Astrocyte (in vitro differentiated cells and primary cell): ENCODE measurements at regions not wholly inside any gene's neighbourhood (a gene's known extent, or its start where the extent isn't known, plus 50 kb on each side); places are given as distances from the start of the nearest gene placed in this dataset.

Experiments
- DNase-seq: peaks from one replicate; pipeline ENCODE4 v3.0.0-alpha.2; 2010; ENCODE audit warnings: low read depth
- FAIRE-seq: peaks from 2 replicates; lab custom pipeline; 2011; peaks lifted over from hg19 to GRCh38; lab: Jason Lieb, UNC
- H2AFZ ChIP-seq: 2 replicates; pipeline ENCODE4 v1.6.0; 2012; ENCODE audit warnings: low read depth, low read length, inconsistent platforms
- H3K27ac ChIP-seq: 2 replicates; pipeline ENCODE4 v1.5.1; 2011; ENCODE audit warnings: low read depth, low read length, inconsistent platforms
- H3K27me3 ChIP-seq: 2 replicates; pipeline ENCODE4 v1.6.0; 2011; ENCODE audit warnings: low read length, inconsistent platforms; ENCODE audit not compliant: insufficient read depth
- H3K36me3 ChIP-seq: 2 replicates; pipeline ENCODE4 v1.5.1; 2011; ENCODE audit warnings: low read length, inconsistent platforms; ENCODE audit not compliant: insufficient read depth
- H3K4me1 ChIP-seq: 2 replicates; pipeline ENCODE4 v1.5.1; 2011; ENCODE audit warnings: low read length, inconsistent platforms; ENCODE audit not compliant: insufficient read depth
- H3K4me2 ChIP-seq: 2 replicates; pipeline ENCODE4 v1.6.0; 2012; ENCODE audit warnings: low read length, inconsistent platforms
- H3K4me3 ChIP-seq: 2 replicates; pipeline ENCODE4 v1.5.1; 2011; ENCODE audit warnings: low read depth, mild to moderate bottlenecking, low read length, inconsistent platforms; ENCODE audit not compliant: insufficient read depth
- H3K79me2 ChIP-seq: 2 replicates; pipeline ENCODE4 v1.6.0; 2012; ENCODE audit warnings: mild to moderate bottlenecking, low read length, inconsistent platforms; ENCODE audit not compliant: insufficient read depth
- H3K9ac ChIP-seq: 2 replicates; pipeline ENCODE4 v1.6.0; 2012; ENCODE audit warnings: mild to moderate bottlenecking, low read length, inconsistent platforms
- H3K9me3 ChIP-seq: 2 replicates; pipeline ENCODE4 v1.5.1; 2012; ENCODE audit warnings: low read depth, mild to moderate bottlenecking, low read length, inconsistent platforms; ENCODE audit not compliant: insufficient read depth
- H4K20me1 ChIP-seq: 2 replicates; pipeline ENCODE4 v1.6.0; 2012; ENCODE audit warnings: low read length, inconsistent platforms; ENCODE audit not compliant: insufficient read depth
- H3K27ac Mint-ChIP-seq: one replicate; pipeline ENCODE4 v1.8.0; 2021; ENCODE audit warnings: mild to moderate bottlenecking, mixed read lengths; ENCODE audit not compliant: unreplicated experiment
- H3K27me3 Mint-ChIP-seq: one replicate; pipeline ENCODE4 v1.8.0; 2021; ENCODE audit warnings: low read depth, mixed read lengths; ENCODE audit not compliant: unreplicated experiment
- H3K36me3 Mint-ChIP-seq: one replicate; pipeline ENCODE4 v1.8.0; 2021; ENCODE audit warnings: low read depth, mixed read lengths; ENCODE audit not compliant: unreplicated experiment
- H3K4me1 Mint-ChIP-seq: one replicate; pipeline ENCODE4 v1.8.0; 2021; ENCODE audit warnings: low read depth, mixed read lengths; ENCODE audit not compliant: unreplicated experiment
- H3K4me3 Mint-ChIP-seq: one replicate; pipeline ENCODE4 v1.8.0; 2021; ENCODE audit warnings: mild to moderate bottlenecking, moderate library complexity, mixed read lengths; ENCODE audit not compliant: unreplicated experiment
- H3K9me3 Mint-ChIP-seq: one replicate; pipeline ENCODE4 v1.8.0; 2021; ENCODE audit warnings: mild to moderate bottlenecking, mixed read lengths; ENCODE audit not compliant: unreplicated experiment
- EZH2 ChIP-seq: IDR thresholded peaks from 2 replicates; pipeline ENCODE4 v1.6.1; 2012; ENCODE audit warnings: mild to moderate bottlenecking, low read length, inconsistent platforms; ENCODE audit not compliant: insufficient read depth
- TF ChIP-seq, protein P1 (sequence below): IDR thresholded peaks from 2 replicates; pipeline ENCODE4 v1.5.1; 2011; ENCODE audit warnings: low read depth, mild to moderate bottlenecking, inconsistent platforms, low read length, moderate library complexity; ENCODE audit not compliant: insufficient read depth

DNA sequence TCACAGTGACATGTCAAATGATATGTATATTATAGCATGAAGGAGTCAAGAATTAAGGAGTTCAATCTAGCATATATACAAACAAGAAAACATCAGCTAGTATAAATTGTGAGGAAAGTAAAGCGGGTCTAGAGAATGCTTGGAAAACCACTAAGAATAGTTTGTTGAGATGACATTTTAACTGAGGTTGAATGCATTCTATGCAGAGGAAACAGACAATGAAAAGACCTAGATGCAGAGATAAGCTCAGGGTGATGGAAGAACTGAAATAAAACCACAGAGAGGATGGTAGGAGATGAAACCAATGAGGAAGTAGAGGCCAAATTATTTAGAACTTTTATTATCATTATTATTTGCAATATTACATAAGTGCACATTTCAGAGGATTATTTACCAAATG lies 803.6 kb upstream of the FANCL start:
- H3K27ac Mint-ChIP-seq: no peak overlapping the region
- Histone ChIP-seq H3K9me3 (no peaks in the 10 kb centered on the region), H3K4me1 (no peaks in the 10 kb centered on the region), H3K27me3 (no peaks in the 10 kb centered on the region), H3K9ac (no peak overlapping the region), H3K36me3 (no peaks in the 10 kb centered on the region), H4K20me1 (no peaks in the 10 kb centered on the region), H3K4me3 (no peak overlapping the region), H3K27ac (no peak overlapping the region), H2AFZ (no peak overlapping the region), H3K79me2 (no peaks in the 10 kb centered on the region), H3K4me2 (no peak overlapping the region)
- TF ChIP-seq, protein P1, sequence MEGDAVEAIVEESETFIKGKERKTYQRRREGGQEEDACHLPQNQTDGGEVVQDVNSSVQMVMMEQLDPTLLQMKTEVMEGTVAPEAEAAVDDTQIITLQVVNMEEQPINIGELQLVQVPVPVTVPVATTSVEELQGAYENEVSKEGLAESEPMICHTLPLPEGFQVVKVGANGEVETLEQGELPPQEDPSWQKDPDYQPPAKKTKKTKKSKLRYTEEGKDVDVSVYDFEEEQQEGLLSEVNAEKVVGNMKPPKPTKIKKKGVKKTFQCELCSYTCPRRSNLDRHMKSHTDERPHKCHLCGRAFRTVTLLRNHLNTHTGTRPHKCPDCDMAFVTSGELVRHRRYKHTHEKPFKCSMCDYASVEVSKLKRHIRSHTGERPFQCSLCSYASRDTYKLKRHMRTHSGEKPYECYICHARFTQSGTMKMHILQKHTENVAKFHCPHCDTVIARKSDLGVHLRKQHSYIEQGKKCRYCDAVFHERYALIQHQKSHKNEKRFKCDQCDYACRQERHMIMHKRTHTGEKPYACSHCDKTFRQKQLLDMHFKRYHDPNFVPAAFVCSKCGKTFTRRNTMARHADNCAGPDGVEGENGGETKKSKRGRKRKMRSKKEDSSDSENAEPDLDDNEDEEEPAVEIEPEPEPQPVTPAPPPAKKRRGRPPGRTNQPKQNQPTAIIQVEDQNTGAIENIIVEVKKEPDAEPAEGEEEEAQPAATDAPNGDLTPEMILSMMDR: no peak
- no peak for TF ChIP-seq EZH2
- no peak overlapping the region for H3K4me3 Mint-ChIP-seq
- H3K4me1 Mint-ChIP-seq: no peaks in the 10 kb centered on the region
- H3K9me3 Mint-ChIP-seq: no peaks in the 10 kb centered on the region
- H3K27me3 Mint-ChIP-seq: no peaks in the 10 kb centered on the region
- H3K36me3 Mint-ChIP-seq: no peaks in the 10 kb centered on the region
- DNase-seq (no peak), FAIRE-seq (no peak)

DNA sequence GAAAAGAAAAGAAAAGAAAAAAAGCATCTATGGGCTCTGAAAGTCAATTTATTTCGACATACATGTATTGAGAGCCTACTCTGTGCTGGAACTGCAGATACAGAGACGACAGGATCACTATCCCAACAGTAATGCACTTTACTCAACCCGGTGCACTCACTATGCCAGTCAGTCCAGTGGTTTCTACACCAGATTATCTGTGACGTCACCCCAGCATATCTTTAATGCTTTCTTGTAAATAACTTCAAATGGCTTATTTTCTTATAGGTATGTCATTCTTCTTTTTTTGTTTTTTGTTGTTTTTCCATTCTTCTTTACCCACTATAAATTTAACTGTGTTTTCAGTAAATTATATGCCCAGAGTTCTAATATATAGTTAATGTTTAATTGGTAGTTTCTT lies 800.0 kb upstream of the FANCL start:
- DNase-seq (no peak), FAIRE-seq (no peak)
- TF ChIP-seq EZH2: no peak
- TF ChIP-seq, protein P1: no peak
- no peak overlapping the region for H3K27ac Mint-ChIP-seq
- H3K9me3 ChIP-seq: no peaks in the 10 kb centered on the region
- H3K4me3 Mint-ChIP-seq: no peak overlapping the region
- H3K9ac ChIP-seq: no peak overlapping the region
- no peak overlapping the region for H2AFZ ChIP-seq
- no peak overlapping the region for H3K27ac ChIP-seq
- no peaks in the 10 kb centered on the region for H3K4me1 ChIP-seq
- H4K20me1 ChIP-seq: no peaks in the 10 kb centered on the region
- no peak overlapping the region for H3K4me3 ChIP-seq
- H3K27me3 Mint-ChIP-seq: no peaks in the 10 kb centered on the region
- no peaks in the 10 kb centered on the region for H3K27me3 ChIP-seq
- no peaks in the 10 kb centered on the region for H3K9me3 Mint-ChIP-seq
- H3K4me1 Mint-ChIP-seq: no peaks in the 10 kb centered on the region
- H3K36me3 ChIP-seq: no peaks in the 10 kb centered on the region
- no peak overlapping the region for H3K4me2 ChIP-seq
- no peaks in the 10 kb centered on the region for H3K36me3 Mint-ChIP-seq
- no peaks in the 10 kb centered on the region for H3K79me2 ChIP-seq

DNA sequence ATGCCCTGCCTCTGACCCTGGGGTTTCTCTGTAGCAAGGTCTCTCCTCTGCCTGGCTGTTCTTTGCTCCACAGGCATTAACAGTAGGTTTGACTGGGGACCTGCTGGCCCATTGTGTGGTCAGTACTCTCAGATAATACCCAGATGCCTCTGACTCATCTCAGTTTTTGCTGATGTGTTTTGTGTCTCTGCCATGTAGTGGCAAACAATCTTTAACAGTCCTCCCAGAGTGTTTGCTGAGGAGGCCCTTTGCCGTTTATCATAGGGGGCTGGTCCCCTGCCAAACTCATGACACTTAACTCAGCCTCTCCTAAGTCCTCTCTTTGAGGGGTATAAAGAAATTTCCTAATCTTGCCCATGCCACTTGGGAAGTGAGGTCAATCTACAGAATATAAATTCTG lies 793.7 kb upstream of the FANCL start:
- H3K36me3 Mint-ChIP-seq: no peaks in the 10 kb centered on the region
- no peak overlapping the region for H3K4me3 Mint-ChIP-seq
- FAIRE-seq (no peak), DNase-seq (no peak)
- Histone ChIP-seq H3K4me1 (no peaks in the 10 kb centered on the region), H3K4me2 (no peak overlapping the region), H3K9me3 (no peaks in the 10 kb centered on the region), H4K20me1 (no peaks in the 10 kb centered on the region), H3K27ac (no peak overlapping the region), H3K27me3 (no peaks in the 10 kb centered on the region), H2AFZ (no peak overlapping the region), H3K79me2 (no peaks in the 10 kb centered on the region), H3K36me3 (no peaks in the 10 kb centered on the region), H3K4me3 (no peak overlapping the region), H3K9ac (no peak overlapping the region)
- H3K27me3 Mint-ChIP-seq: peaks cover 9% of the 10 kb centered on the region
- TF ChIP-seq, protein P1: no peak
- TF ChIP-seq EZH2: no peak
- peaks cover 2% of the 10 kb centered on the region for H3K4me1 Mint-ChIP-seq
- H3K27ac Mint-ChIP-seq: no peak overlapping the region
- no peaks in the 10 kb centered on the region for H3K9me3 Mint-ChIP-seq
